CD14-positive monocyte (primary cell): ENCODE measurements at regions not wholly inside any gene's neighbourhood (a gene's known extent, or its start where the extent isn't known, plus 50 kb on each side); places are given as distances from the start of the nearest gene placed in this dataset.

Source experiments
- DNase-seq, 3 donors: peaks; one replicate each; pipeline ENCODE4 v3.0.0-alpha.2; 2011 to 2022
- H2AFZ ChIP-seq: 2 replicates; pipeline ENCODE4 v1.6.0; 2012; ENCODE audit warnings: mild to moderate bottlenecking, low read depth, low read length, inconsistent platforms; ENCODE audit not compliant: insufficient read depth, poor library complexity, severe bottlenecking
- H3K27ac ChIP-seq, 2 donors: 1 replicate in 1 of 2; 2 replicates in 1 of 2; pipeline ENCODE4 v1.5.1; 2012 to 2013; ENCODE audit warnings: low read length in 2 of 2, control low read depth in 1 of 2, inconsistent platforms in 1 of 2, low read depth in 1 of 2, mild to moderate bottlenecking in 1 of 2
- H3K27me3 ChIP-seq, 2 donors: one replicate each; pipeline versions ENCODE4 v1.6.0 to v1.6.1; 2011 to 2013; ENCODE audit warnings: low read length in 2 of 2; ENCODE audit not compliant: control insufficient read depth in 2 of 2, insufficient read depth in 2 of 2
- H3K36me3 ChIP-seq, 2 donors: replicated peaks in 1 of 2; 1 replicate in 1 of 2; 2 replicates in 1 of 2; pipeline versions ENCODE4 v1.5.1 to v1.6.1; 2012 to 2013; ENCODE audit warnings: low read length in 2 of 2, control low read depth in 1 of 2, inconsistent platforms in 1 of 2, mild to moderate bottlenecking in 1 of 2; ENCODE audit not compliant: insufficient read depth in 2 of 2, control insufficient read depth in 1 of 2
- H3K4me1 ChIP-seq, 2 donors: 1 replicate in 1 of 2; 2 replicates in 1 of 2; pipeline versions ENCODE4 v1.5.1 to v1.6.1; 2012 to 2013; ENCODE audit warnings: low read length in 2 of 2, control low read depth in 1 of 2, inconsistent platforms in 1 of 2, mild to moderate bottlenecking in 1 of 2, moderate library complexity in 1 of 2; ENCODE audit not compliant: insufficient read depth in 2 of 2, control insufficient read depth in 1 of 2
- H3K4me2 ChIP-seq: replicated peaks from 2 replicates; pipeline ENCODE3; 2012; ENCODE audit warnings: low read length, moderate library complexity, mild to moderate bottlenecking; ENCODE audit not compliant: poor library complexity, severe bottlenecking; ENCODE audit errors: extremely low read depth
- H3K4me3 ChIP-seq, 3 experiments: fragments of 200-600 bp in 1 of 3; sonication (generic) in 1 of 3; replicated peaks in 1 of 3; 1 replicate in 2 of 3; 2 replicates in 1 of 3; pipeline ENCODE4 v1.5.1; 2011 to 2013; ENCODE audit warnings: low read length in 3 of 3, mild to moderate bottlenecking in 3 of 3, control low read depth in 2 of 3, low read depth in 2 of 3, inconsistent platforms in 1 of 3, moderate library complexity in 1 of 3
- H3K79me2 ChIP-seq: 2 replicates; pipeline ENCODE4 v1.6.0; 2012; ENCODE audit warnings: mild to moderate bottlenecking, control low read depth, inconsistent platforms, low read length, moderate library complexity; ENCODE audit not compliant: insufficient read depth
- H3K9ac ChIP-seq: 2 replicates; pipeline ENCODE4 v1.6.0; 2017; ENCODE audit warnings: low read length, mild to moderate bottlenecking; ENCODE audit not compliant: insufficient read depth, poor library complexity, severe bottlenecking
- H3K9me3 ChIP-seq, 2 donors: replicated peaks in 1 of 2; 1 replicate in 1 of 2; 2 replicates in 1 of 2; pipeline versions ENCODE4 v1.5.1 to v1.6.1; 2012 to 2013; ENCODE audit warnings: low read length in 2 of 2, control low read depth in 1 of 2; ENCODE audit not compliant: control insufficient read depth in 1 of 2, insufficient read depth in 1 of 2
- H4K20me1 ChIP-seq: 2 replicates; pipeline ENCODE4 v1.6.0; 2012; ENCODE audit warnings: mild to moderate bottlenecking, low read length, control low read depth, moderate library complexity; ENCODE audit not compliant: insufficient read depth
- H3K27ac Mint-ChIP-seq, 7 donors: one replicate each; pipeline ENCODE4 v1.8.0; 2020; ENCODE audit warnings: mild to moderate bottlenecking in 7 of 7, mixed read lengths in 7 of 7, moderate library complexity in 6 of 7, inconsistent platforms in 2 of 7
- H3K27me3 Mint-ChIP-seq, 3 donors: one replicate each; pipeline ENCODE4 v1.8.0; 2021 to 2022; ENCODE audit warnings: low read depth in 3 of 3, mild to moderate bottlenecking in 3 of 3, mixed read lengths in 3 of 3, moderate library complexity in 3 of 3, inconsistent platforms in 1 of 3
- H3K36me3 Mint-ChIP-seq, 2 donors: one replicate each; pipeline ENCODE4 v1.8.0; 2020; ENCODE audit warnings: mixed read lengths in 2 of 2, inconsistent platforms in 1 of 2, mild to moderate bottlenecking in 1 of 2
- H3K4me1 Mint-ChIP-seq: one replicate; pipeline ENCODE4 v1.8.0; 2020; ENCODE audit warnings: mild to moderate bottlenecking, mixed read lengths
- H3K4me3 Mint-ChIP-seq, 2 donors: one replicate each; pipeline ENCODE4 v1.8.0; 2020; ENCODE audit warnings: mild to moderate bottlenecking in 2 of 2, mixed read lengths in 2 of 2, moderate library complexity in 1 of 2
- H3K9me3 Mint-ChIP-seq, 7 donors: one replicate each; pipeline ENCODE4 v1.8.0; 2020 to 2022; ENCODE audit warnings: mixed read lengths in 7 of 7, mild to moderate bottlenecking in 6 of 7, moderate library complexity in 6 of 7, inconsistent platforms in 2 of 7
- CTCF ChIP-seq: fragments of 200-600 bp; IDR thresholded peaks from one replicate; pipeline ENCODE4 v1.8.0; 2022; ENCODE audit warnings: antibody characterized with exemption, mild to moderate bottlenecking
- WGBS: methylation state at CpG from one replicate; pipeline ENCODE4 v1.1.5; 2013; ENCODE audit warnings: missing lambda C conversion rate; ENCODE audit not compliant: insufficient coverage; 5-methylcytosine and 5-hydroxymethylcytosine counted together
- intact Hi-C, 2 donors: fragments of 100-400 bp; cut with micrococcal nuclease; formaldehyde crosslinking; loops; one replicate each; pipeline versions ENCODE4 v1.15.0 to v1.15.1; 2023

- no CpG with 5 or more reads among the region's 1 CpG for WGBS
Observed at GRCh38 chr2:18501729-18502128, 58.7 kb downstream of the RDH14 start.

GRCh38 chr2:18501156-18501555 lies 59.3 kb downstream of the RDH14 start:
- no peaks in the 10 kb centered on the region for H3K4me1 ChIP-seq
- TF ChIP-seq CTCF, result no peak
- no peak overlapping the region for H3K27ac ChIP-seq
- H3K4me2 ChIP-seq, result no peak overlapping the region
- no peak overlapping the region for H2AFZ ChIP-seq
- H4K20me1 ChIP-seq, result no peaks in the 10 kb centered on the region
- no peak overlapping the region for H3K9ac ChIP-seq
- H3K79me2 ChIP-seq, result no peaks in the 10 kb centered on the region
- peaks cover 0 to 2% of the 10 kb centered on the region in 2 donors for H3K27me3 ChIP-seq
- H3K4me3 ChIP-seq, result no peak overlapping the region
- no peaks in the 10 kb centered on the region for H3K9me3 Mint-ChIP-seq
- no peaks in the 10 kb centered on the region for H3K36me3 ChIP-seq
- peaks cover 2 to 4% (median 2%) of the 10 kb centered on the region in 3 donors for H3K27me3 Mint-ChIP-seq
- H3K36me3 Mint-ChIP-seq, result no peaks in the 10 kb centered on the region
- H3K4me1 Mint-ChIP-seq, result no peaks in the 10 kb centered on the region
- DNase-seq, result no peak
- intact Hi-C loops, result no loop called here
- no peak overlapping the region for H3K27ac Mint-ChIP-seq
- WGBS, result 100% methylated on average over 1 of the region's 2 CpGs
- no peaks in the 10 kb centered on the region for H3K9me3 ChIP-seq
- no peak overlapping the region for H3K4me3 Mint-ChIP-seq

More at GRCh38 chr2:18501729-18502128, 58.7 kb downstream of the RDH14 start:
- no peak overlapping the region for H3K27ac ChIP-seq
- no peak for TF ChIP-seq CTCF
- intact Hi-C loops, result no loop called here
- no peaks in the 10 kb centered on the region for H3K4me1 Mint-ChIP-seq
- H3K79me2 ChIP-seq, result no peaks in the 10 kb centered on the region
- no peak for DNase-seq
- no peak overlapping the region for H3K27ac Mint-ChIP-seq
- no peaks in the 10 kb centered on the region for H3K36me3 ChIP-seq
- no peaks in the 10 kb centered on the region for H3K9me3 Mint-ChIP-seq
- H3K9me3 ChIP-seq, result no peaks in the 10 kb centered on the region
- H3K9ac ChIP-seq, result no peak overlapping the region
- no peak overlapping the region for H3K4me3 Mint-ChIP-seq
- H3K4me3 ChIP-seq, result no peak overlapping the region
- H3K4me1 ChIP-seq, result no peaks in the 10 kb centered on the region
- peaks cover 0 to 2% of the 10 kb centered on the region in 2 donors for H3K27me3 ChIP-seq
- no peaks in the 10 kb centered on the region for H3K36me3 Mint-ChIP-seq
- H2AFZ ChIP-seq, result no peak overlapping the region
- no peak overlapping the region for H3K4me2 ChIP-seq
- no peaks in the 10 kb centered on the region for H4K20me1 ChIP-seq
- H3K27me3 Mint-ChIP-seq, result peaks cover 2 to 4% (median 2%) of the 10 kb centered on the region in 3 donors
